Astrocyte (in vitro differentiated cells and primary cell): ENCODE measurements at regions not wholly inside any gene's neighbourhood (a gene's known extent, or its start where the extent isn't known, plus 50 kb on each side); places are given as distances from the start of the nearest gene placed in this dataset.

Source experiments
- DNase-seq: peaks from one replicate; pipeline ENCODE4 v3.0.0-alpha.2; 2010; ENCODE audit warnings: low read depth
- FAIRE-seq: peaks from 2 replicates; lab custom pipeline; 2011; peaks lifted over from hg19 to GRCh38; lab: Jason Lieb, UNC
- H2AFZ ChIP-seq: 2 replicates; pipeline ENCODE4 v1.6.0; 2012; ENCODE audit warnings: low read depth, low read length, inconsistent platforms
- H3K27ac ChIP-seq: 2 replicates; pipeline ENCODE4 v1.5.1; 2011; ENCODE audit warnings: low read depth, low read length, inconsistent platforms
- H3K27me3 ChIP-seq: 2 replicates; pipeline ENCODE4 v1.6.0; 2011; ENCODE audit warnings: low read length, inconsistent platforms; ENCODE audit not compliant: insufficient read depth
- H3K36me3 ChIP-seq: 2 replicates; pipeline ENCODE4 v1.5.1; 2011; ENCODE audit warnings: low read length, inconsistent platforms; ENCODE audit not compliant: insufficient read depth
- H3K4me1 ChIP-seq: 2 replicates; pipeline ENCODE4 v1.5.1; 2011; ENCODE audit warnings: low read length, inconsistent platforms; ENCODE audit not compliant: insufficient read depth
- H3K4me2 ChIP-seq: 2 replicates; pipeline ENCODE4 v1.6.0; 2012; ENCODE audit warnings: low read length, inconsistent platforms
- H3K4me3 ChIP-seq: 2 replicates; pipeline ENCODE4 v1.5.1; 2011; ENCODE audit warnings: low read depth, mild to moderate bottlenecking, low read length, inconsistent platforms; ENCODE audit not compliant: insufficient read depth
- H3K79me2 ChIP-seq: 2 replicates; pipeline ENCODE4 v1.6.0; 2012; ENCODE audit warnings: mild to moderate bottlenecking, low read length, inconsistent platforms; ENCODE audit not compliant: insufficient read depth
- H3K9ac ChIP-seq: 2 replicates; pipeline ENCODE4 v1.6.0; 2012; ENCODE audit warnings: mild to moderate bottlenecking, low read length, inconsistent platforms
- H3K9me3 ChIP-seq: 2 replicates; pipeline ENCODE4 v1.5.1; 2012; ENCODE audit warnings: low read depth, mild to moderate bottlenecking, low read length, inconsistent platforms; ENCODE audit not compliant: insufficient read depth
- H4K20me1 ChIP-seq: 2 replicates; pipeline ENCODE4 v1.6.0; 2012; ENCODE audit warnings: low read length, inconsistent platforms; ENCODE audit not compliant: insufficient read depth
- H3K27ac Mint-ChIP-seq: one replicate; pipeline ENCODE4 v1.8.0; 2021; ENCODE audit warnings: mild to moderate bottlenecking, mixed read lengths; ENCODE audit not compliant: unreplicated experiment
- H3K27me3 Mint-ChIP-seq: one replicate; pipeline ENCODE4 v1.8.0; 2021; ENCODE audit warnings: low read depth, mixed read lengths; ENCODE audit not compliant: unreplicated experiment
- H3K36me3 Mint-ChIP-seq: one replicate; pipeline ENCODE4 v1.8.0; 2021; ENCODE audit warnings: low read depth, mixed read lengths; ENCODE audit not compliant: unreplicated experiment
- H3K4me1 Mint-ChIP-seq: one replicate; pipeline ENCODE4 v1.8.0; 2021; ENCODE audit warnings: low read depth, mixed read lengths; ENCODE audit not compliant: unreplicated experiment
- H3K4me3 Mint-ChIP-seq: one replicate; pipeline ENCODE4 v1.8.0; 2021; ENCODE audit warnings: mild to moderate bottlenecking, moderate library complexity, mixed read lengths; ENCODE audit not compliant: unreplicated experiment
- H3K9me3 Mint-ChIP-seq: one replicate; pipeline ENCODE4 v1.8.0; 2021; ENCODE audit warnings: mild to moderate bottlenecking, mixed read lengths; ENCODE audit not compliant: unreplicated experiment
- CTCF ChIP-seq: IDR thresholded peaks from 2 replicates; pipeline ENCODE4 v1.5.1; 2011; ENCODE audit warnings: low read depth, mild to moderate bottlenecking, inconsistent platforms, low read length, moderate library complexity; ENCODE audit not compliant: insufficient read depth
- EZH2 ChIP-seq: IDR thresholded peaks from 2 replicates; pipeline ENCODE4 v1.6.1; 2012; ENCODE audit warnings: mild to moderate bottlenecking, low read length, inconsistent platforms; ENCODE audit not compliant: insufficient read depth

- H3K4me3 Mint-ChIP-seq = no peak overlapping the region
- H3K27ac Mint-ChIP-seq = no peak overlapping the region
- Histone ChIP-seq H3K27me3 (peaks cover 11% of the 10 kb centered on the region), H3K4me1 (no peaks in the 10 kb centered on the region), H4K20me1 (no peaks in the 10 kb centered on the region), H3K36me3 (no peaks in the 10 kb centered on the region), H3K27ac (no peak overlapping the region), H3K4me3 (no peak overlapping the region), H3K79me2 (no peaks in the 10 kb centered on the region), H3K9me3 (peaks cover 8% of the 10 kb centered on the region), H3K4me2 (no peak overlapping the region), H3K9ac (no peak overlapping the region), H2AFZ (no peak overlapping the region)
- no peaks in the 10 kb centered on the region for H3K4me1 Mint-ChIP-seq
- no peak for TF ChIP-seq CTCF
- no peak for TF ChIP-seq EZH2
- H3K27me3 Mint-ChIP-seq = peaks cover 61% of the 10 kb centered on the region
- H3K36me3 Mint-ChIP-seq = no peaks in the 10 kb centered on the region
- no peak for FAIRE-seq
- H3K9me3 Mint-ChIP-seq = peaks cover 16% of the 10 kb centered on the region
- peak; percentile 9 for DNase-seq
Measured at GRCh38 chr5:135085133-135085935, 51.3 kb upstream of the PITX1 start.
